HepG2 (cell line): ENCODE measurements at regions not wholly inside any gene's neighbourhood (a gene's known extent, or its start where the extent isn't known, plus 50 kb on each side); places are given as distances from the start of the nearest gene placed in this dataset.
A peak's percentile ranks its signal among the peaks of the same experiment; 100 is the strongest.

Experiments used
- AGO1 ChIP-seq: fragments of 200-400 bp; formaldehyde crosslinking; IDR thresholded peaks from 2 replicates; pipeline ENCODE4 v1.6.1; 2017; ENCODE audit warnings: mild to moderate bottlenecking, low read depth, low read length, moderate library complexity; ENCODE audit not compliant: poor library complexity, severe bottlenecking
- CAMTA2 ChIP-seq: sonication (generic); formaldehyde crosslinking; IDR thresholded peaks from 2 replicates; pipeline ENCODE4 v1.4.0; 2020; ENCODE audit warnings: mild to moderate bottlenecking, missing genetic modification reagents, borderline replicate concordance
- FOXP4 ChIP-seq: sonication (generic); formaldehyde crosslinking; IDR thresholded peaks from 2 replicates; pipeline ENCODE4 v1.4.0; 2020; ENCODE audit warnings: missing genetic modification reagents
- GZF1 ChIP-seq: sonication (generic); formaldehyde crosslinking; IDR thresholded peaks from 2 replicates; pipeline ENCODE4 v1.5.1; 2020; ENCODE audit warnings: mild to moderate bottlenecking, missing genetic modification reagents
- HNRNPL ChIP-seq: fragments of 200-400 bp; formaldehyde crosslinking; IDR thresholded peaks from 2 replicates; pipeline ENCODE4 v1.6.1; 2017; ENCODE audit warnings: mild to moderate bottlenecking, low read depth, low read length
- MED13 ChIP-seq: sonication (generic); formaldehyde crosslinking; IDR thresholded peaks from 2 replicates; pipeline ENCODE4 v1.5.0; 2020; ENCODE audit warnings: missing genetic modification reagents
- NFIB ChIP-seq: sonication (generic); formaldehyde crosslinking; IDR thresholded peaks from 2 replicates; pipeline ENCODE4 v1.9.0; 2021; ENCODE audit warnings: missing genetic modification reagents, mild to moderate bottlenecking, borderline replicate concordance
- NFYB ChIP-seq: sonication (generic); formaldehyde crosslinking; IDR thresholded peaks from 2 replicates; pipeline ENCODE4 v1.4.0; 2020; ENCODE audit warnings: missing genetic modification reagents
- ONECUT2 ChIP-seq: sonication (generic); formaldehyde crosslinking; IDR thresholded peaks from 2 replicates; pipeline ENCODE4 v1.4.0; 2020; ENCODE audit warnings: missing genetic modification reagents
- SRSF1 ChIP-seq: fragments of 200-400 bp; formaldehyde crosslinking; optimal IDR thresholded peaks from 2 replicates; pipeline ENCODE3; 2017; ENCODE audit warnings: mild to moderate bottlenecking, low read depth, low read length, moderate library complexity
- WIZ ChIP-seq: sonication (generic); formaldehyde crosslinking; IDR thresholded peaks from 2 replicates; pipeline ENCODE4 v1.5.1; 2020; ENCODE audit warnings: mild to moderate bottlenecking, missing genetic modification reagents
- ZFP36L1 ChIP-seq: sonication (generic); formaldehyde crosslinking; IDR thresholded peaks from 2 replicates; pipeline ENCODE4 v1.8.0; 2022; ENCODE audit warnings: mild to moderate bottlenecking, missing genetic modification reagents, moderate library complexity
- ZNF382 ChIP-seq: sonication (generic); formaldehyde crosslinking; IDR thresholded peaks from 2 replicates; pipeline ENCODE4 v1.5.0; 2020; ENCODE audit warnings: missing genetic modification reagents, mild to moderate bottlenecking, borderline replicate concordance
- ZNF510 ChIP-seq: sonication (generic); formaldehyde crosslinking; IDR thresholded peaks from 2 replicates; pipeline ENCODE4 v1.4.0; 2020; ENCODE audit warnings: low read depth, mild to moderate bottlenecking, missing genetic modification reagents
- ZNF530 ChIP-seq: sonication (generic); formaldehyde crosslinking; IDR thresholded peaks from 2 replicates; pipeline ENCODE4 v1.5.0; 2020; ENCODE audit warnings: low read depth, mild to moderate bottlenecking, missing genetic modification reagents
- ZNF7 ChIP-seq: IDR thresholded peaks from 2 replicates; pipeline ENCODE4 v1.6.1; 2016; ENCODE audit warnings: missing biosample characterization, missing genetic modification reagents
- ZNF772 ChIP-seq: sonication (generic); formaldehyde crosslinking; IDR thresholded peaks from 2 replicates; pipeline ENCODE4 v1.5.0; 2020; ENCODE audit warnings: mild to moderate bottlenecking, missing genetic modification reagents
- ZZZ3 ChIP-seq: sonication (generic); formaldehyde crosslinking; IDR thresholded peaks from 2 replicates; pipeline ENCODE4 v1.4.0; 2020; ENCODE audit warnings: missing genetic modification reagents, mild to moderate bottlenecking, borderline replicate concordance
- TF ChIP-seq, protein P1 (sequence below): sonication (generic); formaldehyde crosslinking; IDR thresholded peaks from 2 replicates; pipeline ENCODE4 v1.4.0; 2020; ENCODE audit warnings: missing genetic modification reagents, mild to moderate bottlenecking, borderline replicate concordance
- TF ChIP-seq, protein P2 (sequence below): sonication (generic); formaldehyde crosslinking; IDR thresholded peaks from 2 replicates; pipeline ENCODE4 v1.9.0; 2021; ENCODE audit warnings: missing genetic modification reagents, borderline replicate concordance
- TF ChIP-seq, protein P3 (sequence below): sonication (generic); formaldehyde crosslinking; IDR thresholded peaks from 2 replicates; pipeline ENCODE4 v1.8.1; 2023; ENCODE audit warnings: mild to moderate bottlenecking, moderate library complexity, missing genetic modification reagents
- TF ChIP-seq, protein P4 (sequence below): sonication (generic); formaldehyde crosslinking; IDR thresholded peaks from 2 replicates; pipeline ENCODE4 v1.4.0; 2020; ENCODE audit warnings: mild to moderate bottlenecking, missing genetic modification reagents

- TF ChIP-seq ZNF382 (CRISPR knock-in tag) (no peak), SRSF1 (no peak), NFYB (peak; percentile 59), NFIB (CRISPR knock-in tag) (no peak), FOXP4 (CRISPR knock-in tag) (peak; percentile 66), ZNF530 (no peak), WIZ (CRISPR knock-in tag) (no peak), HNRNPL (no peak), ZFP36L1 (CRISPR knock-in tag) (no peak), MED13 (peak; percentile 56; the same call in 1 of the 2 replicates), ZNF772 (no peak), ZNF510 (no peak), AGO1 (no peak), CAMTA2 (CRISPR knock-in tag) (no peak), ZNF7 (CRISPR knock-in tag) (no peak), ONECUT2 (CRISPR knock-in tag) (peak; percentile 74; the same call in 1 of the 2 replicates), ZZZ3 (CRISPR knock-in tag) (no peak), GZF1 (CRISPR knock-in tag) (no peak)
- TF ChIP-seq, protein P1, sequence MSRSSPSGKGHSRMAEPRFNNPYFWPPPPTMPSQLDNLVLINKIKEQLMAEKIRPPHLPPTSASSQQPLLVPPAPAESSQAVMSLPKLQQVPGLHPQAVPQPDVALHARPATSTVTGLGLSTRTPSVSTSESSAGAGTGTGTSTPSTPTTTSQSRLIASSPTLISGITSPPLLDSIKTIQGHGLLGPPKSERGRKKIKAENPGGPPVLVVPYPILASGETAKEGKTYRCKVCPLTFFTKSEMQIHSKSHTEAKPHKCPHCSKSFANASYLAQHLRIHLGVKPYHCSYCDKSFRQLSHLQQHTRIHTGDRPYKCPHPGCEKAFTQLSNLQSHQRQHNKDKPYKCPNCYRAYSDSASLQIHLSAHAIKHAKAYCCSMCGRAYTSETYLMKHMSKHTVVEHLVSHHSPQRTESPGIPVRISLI (CRISPR knock-in tag) = peak; percentile 50; the same call in 1 of the 2 replicates
- TF ChIP-seq, protein P2, sequence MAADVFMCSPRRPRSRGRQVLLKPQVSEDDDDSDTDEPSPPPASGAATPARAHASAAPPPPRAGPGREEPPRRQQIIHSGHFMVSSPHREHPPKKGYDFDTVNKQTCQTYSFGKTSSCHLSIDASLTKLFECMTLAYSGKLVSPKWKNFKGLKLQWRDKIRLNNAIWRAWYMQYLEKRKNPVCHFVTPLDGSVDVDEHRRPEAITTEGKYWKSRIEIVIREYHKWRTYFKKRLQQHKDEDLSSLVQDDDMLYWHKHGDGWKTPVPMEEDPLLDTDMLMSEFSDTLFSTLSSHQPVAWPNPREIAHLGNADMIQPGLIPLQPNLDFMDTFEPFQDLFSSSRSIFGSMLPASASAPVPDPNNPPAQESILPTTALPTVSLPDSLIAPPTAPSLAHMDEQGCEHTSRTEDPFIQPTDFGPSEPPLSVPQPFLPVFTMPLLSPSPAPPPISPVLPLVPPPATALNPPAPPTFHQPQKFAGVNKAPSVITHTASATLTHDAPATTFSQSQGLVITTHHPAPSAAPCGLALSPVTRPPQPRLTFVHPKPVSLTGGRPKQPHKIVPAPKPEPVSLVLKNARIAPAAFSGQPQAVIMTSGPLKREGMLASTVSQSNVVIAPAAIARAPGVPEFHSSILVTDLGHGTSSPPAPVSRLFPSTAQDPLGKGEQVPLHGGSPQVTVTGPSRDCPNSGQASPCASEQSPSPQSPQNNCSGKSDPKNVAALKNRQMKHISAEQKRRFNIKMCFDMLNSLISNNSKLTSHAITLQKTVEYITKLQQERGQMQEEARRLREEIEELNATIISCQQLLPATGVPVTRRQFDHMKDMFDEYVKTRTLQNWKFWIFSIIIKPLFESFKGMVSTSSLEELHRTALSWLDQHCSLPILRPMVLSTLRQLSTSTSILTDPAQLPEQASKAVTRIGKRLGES (CRISPR knock-in tag) = no peak
- TF ChIP-seq, protein P3, sequence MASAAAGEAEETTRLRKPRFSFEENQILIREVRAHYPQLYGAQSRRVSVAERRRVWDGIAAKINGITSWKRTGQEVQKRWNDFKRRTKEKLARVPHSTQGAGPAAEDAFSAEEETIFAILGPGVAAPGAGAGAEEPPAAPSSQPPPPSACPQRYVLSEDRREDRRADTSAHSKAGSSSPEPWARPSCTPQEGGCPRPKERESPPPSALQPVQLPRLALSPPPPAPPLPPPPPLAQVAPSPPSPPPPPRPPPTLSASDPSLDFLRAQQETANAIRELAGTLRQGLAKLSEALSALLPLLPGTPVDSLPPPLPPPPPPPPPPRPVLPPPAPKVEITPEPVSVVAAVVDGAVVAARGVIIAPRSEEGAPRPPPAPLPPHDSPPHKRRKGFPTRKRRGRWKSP (CRISPR knock-in tag) = no peak
- TF ChIP-seq, protein P4, sequence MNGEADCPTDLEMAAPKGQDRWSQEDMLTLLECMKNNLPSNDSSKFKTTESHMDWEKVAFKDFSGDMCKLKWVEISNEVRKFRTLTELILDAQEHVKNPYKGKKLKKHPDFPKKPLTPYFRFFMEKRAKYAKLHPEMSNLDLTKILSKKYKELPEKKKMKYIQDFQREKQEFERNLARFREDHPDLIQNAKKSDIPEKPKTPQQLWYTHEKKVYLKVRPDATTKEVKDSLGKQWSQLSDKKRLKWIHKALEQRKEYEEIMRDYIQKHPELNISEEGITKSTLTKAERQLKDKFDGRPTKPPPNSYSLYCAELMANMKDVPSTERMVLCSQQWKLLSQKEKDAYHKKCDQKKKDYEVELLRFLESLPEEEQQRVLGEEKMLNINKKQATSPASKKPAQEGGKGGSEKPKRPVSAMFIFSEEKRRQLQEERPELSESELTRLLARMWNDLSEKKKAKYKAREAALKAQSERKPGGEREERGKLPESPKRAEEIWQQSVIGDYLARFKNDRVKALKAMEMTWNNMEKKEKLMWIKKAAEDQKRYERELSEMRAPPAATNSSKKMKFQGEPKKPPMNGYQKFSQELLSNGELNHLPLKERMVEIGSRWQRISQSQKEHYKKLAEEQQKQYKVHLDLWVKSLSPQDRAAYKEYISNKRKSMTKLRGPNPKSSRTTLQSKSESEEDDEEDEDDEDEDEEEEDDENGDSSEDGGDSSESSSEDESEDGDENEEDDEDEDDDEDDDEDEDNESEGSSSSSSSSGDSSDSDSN = no peak
Observed at GRCh38 chrX:129145840-129146272, 377.4 kb downstream of the SMARCA1 start (continued).
